DMS53 treated with DMSO at 0.1 percent for 48 hours (cell line): ENCODE measurements at regions not wholly inside any gene's neighbourhood (a gene's known extent, or its start where the extent isn't known, plus 50 kb on each side); places are given as distances from the start of the nearest gene placed in this dataset.

Experiments used
- DNase-seq: peaks from one replicate; lab custom pipeline; 2025; ENCODE audit not compliant: unreplicated experiment; lab: John Stamatoyannopoulos, UW

DNA sequence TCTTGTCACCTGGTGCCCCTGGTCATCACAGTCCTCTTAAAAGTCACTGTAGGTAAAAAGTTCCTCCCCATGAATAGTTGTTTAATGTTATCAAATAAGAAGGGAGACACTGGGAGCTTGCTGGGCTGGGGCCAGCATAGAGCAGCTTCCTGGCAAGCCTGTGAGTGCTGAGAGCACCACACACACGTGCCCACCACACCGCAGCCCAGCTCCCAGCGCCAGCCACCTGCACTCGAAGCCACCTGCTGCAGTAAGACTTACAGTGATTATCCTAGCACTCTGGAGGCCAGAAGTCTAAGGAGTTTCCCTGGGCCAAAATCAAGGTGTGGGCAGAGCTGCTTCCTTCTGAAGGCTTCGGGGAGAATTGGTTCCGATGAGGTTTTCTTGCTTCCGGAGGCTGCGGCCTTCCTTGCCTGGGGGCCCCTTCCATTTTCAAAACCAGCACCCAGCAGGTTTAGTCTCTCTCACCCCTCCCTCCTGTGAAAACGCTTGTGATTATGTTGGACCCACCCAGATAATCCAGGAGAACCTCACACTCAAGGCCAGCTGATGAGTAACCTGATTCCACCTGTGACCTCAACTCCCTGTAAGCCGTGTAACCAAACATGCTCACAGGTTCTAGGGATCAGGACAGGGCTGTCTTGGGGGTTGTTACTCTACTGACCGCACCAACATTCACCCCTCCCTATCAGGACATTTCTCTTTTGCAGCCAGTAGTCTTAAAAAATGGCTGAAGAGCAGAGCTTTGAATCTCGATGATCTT lies 687.2 kb downstream of the TBC1D22A start:
- DNase-seq = no peak

GRCh38 chr22:47448231-47449223 lies 686.1 kb downstream of the TBC1D22A start:
- no peak for DNase-seq

- no peak for DNase-seq
Observed at GRCh38 chr22:47446821-47447810, 684.7 kb downstream of the TBC1D22A start.

- no peak for DNase-seq
Observed at GRCh38 chr22:47446331-47446730, 683.9 kb downstream of the TBC1D22A start.

DNA sequence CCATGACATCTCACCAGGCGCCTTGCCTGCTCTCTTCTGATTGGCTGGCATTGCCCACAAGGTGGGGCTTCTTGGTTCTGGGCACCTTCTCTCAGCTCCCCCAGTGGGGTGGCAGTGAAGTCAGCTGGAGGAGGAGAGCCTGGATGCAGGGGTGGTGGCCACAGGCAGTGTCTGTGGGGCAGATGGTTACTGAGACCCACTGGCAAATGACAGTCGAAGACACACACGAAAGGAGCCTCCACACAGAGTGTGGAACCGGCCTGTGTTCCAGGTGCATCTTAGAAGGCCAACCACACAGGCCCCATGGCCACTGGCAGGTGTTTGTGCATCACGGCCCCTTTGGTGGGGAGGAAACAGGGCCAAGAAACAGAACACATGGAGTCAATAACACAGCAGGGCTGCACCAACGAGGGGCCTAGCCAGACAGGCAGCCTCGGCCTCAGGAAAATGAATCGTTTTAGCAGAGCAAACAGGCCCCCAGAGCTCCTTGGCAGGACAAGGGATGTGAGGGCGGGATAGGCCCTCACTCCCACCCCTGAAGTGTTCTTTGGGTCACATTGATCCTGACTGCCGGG lies 683.4 kb downstream of the TBC1D22A start:
- DNase-seq = no peak

GRCh38 chr22:47445212-47445611 lies 682.8 kb downstream of the TBC1D22A start:
- no peak for DNase-seq

DNA sequence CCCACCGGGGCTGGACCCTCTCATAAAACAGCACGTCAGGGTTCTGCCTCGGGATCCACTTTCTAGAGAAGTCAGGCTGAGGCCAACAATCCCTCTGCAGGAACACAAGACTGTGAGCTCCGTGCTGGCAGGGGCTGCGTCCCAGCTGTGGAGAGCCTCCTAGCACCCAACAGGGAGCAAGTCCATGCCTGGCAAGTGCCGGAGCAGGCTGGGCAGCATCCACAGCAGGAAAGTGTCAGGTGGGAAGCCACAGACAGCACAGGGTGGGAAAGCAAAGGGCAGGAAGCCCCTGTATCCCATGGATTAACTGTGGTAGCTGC lies 682.3 kb downstream of the TBC1D22A start:
- no peak for DNase-seq

DNA sequence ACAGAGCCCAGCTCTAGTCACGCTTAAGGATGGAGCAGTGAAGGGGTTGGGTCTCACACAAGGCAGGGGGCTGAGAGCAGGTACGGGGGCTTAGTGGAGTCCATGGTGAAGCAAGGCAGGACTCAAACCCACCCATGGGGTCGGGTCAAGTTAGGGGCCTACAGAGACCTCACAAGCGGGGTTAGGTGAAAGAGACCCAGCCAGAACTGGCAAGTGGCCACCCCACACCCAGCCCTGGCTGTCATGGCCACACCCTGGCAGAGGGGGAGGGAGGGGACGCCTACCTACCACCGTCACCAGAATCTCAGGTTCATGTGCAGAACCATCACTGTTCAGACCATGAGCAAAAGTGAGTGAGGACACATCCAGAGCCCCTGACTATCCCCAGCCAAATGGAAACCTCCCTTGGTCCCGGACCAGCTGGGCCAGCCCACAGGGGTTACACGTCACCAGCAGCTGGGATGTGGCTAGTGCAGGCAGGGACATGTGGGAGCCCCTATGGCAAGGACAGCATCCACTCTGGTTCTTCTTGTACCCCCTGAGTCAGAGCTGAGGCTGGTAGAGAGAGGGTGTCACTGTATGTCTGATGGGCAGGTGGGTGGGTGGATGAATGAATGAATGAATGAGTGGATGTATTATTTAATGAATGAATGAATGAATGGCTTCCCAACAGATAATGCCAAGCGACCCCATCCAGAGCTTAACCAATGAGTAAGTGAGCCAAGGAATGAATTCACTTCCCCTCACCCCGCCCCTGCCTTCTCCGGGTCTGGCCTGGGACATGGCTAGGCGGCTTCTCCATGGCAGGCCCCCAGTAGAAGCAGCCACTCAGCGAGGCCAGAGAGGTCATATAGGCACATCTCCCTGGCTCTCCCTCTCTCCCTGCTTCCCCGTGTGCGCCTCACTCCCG lies 681.6 kb downstream of the TBC1D22A start:
- no peak for DNase-seq

DNA sequence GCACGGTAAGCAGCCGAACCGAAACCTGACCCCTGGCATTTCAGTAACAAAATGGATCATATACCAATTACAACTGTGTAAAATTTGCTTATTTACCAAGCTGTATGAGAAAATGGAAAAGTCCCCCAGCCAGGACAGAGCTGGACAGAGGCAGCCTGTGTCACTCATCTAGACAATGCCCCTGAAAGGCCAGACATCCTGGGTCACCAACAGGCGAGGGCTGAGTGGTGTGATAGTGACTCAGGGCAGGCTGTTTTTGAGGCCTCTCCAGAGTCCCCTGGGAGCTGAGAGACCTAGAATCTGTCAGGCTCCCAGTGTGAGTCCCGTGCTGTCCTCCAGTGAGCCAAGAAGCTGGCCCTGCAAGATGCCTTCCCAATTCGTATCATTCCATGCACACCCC lies 680.4 kb downstream of the TBC1D22A start:
- no peak for DNase-seq

DNA sequence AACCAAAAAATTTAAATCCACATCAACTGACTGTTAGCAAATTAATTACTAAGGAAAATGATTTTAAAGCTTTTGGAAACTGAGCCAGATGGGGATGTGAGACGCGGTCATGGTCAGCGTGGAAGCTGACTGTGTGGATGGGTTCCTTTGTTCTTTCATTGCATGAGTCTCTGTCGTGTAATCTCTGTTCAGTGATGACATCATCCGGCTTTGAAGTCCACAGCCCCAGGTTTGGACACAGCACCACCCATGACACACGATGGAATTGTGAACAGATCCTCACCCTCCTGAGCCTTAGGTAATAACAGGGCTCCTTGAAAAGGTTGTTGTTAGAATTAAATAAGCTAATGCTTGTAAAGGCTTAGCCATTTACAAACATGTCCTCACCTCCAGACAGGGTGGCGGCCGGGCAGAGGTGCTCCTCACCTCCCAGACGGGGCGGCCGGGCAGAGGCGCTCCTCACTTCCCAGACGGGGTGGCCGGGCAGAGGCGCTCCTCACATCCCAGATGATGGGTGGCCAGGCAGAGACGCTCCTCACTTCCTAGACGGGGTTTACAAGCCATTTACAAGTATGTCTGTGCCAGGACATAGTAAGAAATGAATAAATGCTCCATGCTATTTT lies 677.3 kb downstream of the TBC1D22A start:
- DNase-seq = no peak

DNA sequence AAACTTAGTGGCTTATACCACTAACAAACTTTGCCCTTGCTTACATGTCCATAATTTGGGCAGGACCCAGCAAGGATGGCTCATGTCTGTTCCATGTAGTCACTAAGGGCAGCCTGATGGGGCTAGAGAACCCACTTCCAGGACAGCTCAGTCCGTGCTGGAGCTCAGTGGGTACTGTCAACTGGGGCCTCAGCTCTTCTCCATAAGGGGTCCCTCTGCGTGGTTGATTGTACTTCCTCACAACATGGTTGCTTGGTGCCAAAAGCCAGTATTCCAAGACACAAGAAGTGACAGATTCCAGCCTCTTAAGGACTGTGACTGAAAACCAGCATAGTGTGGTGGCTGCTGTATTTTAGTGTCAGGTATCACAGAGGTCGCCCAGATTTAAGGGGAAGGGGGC lies 675.2 kb downstream of the TBC1D22A start:
- DNase-seq = no peak

DNA sequence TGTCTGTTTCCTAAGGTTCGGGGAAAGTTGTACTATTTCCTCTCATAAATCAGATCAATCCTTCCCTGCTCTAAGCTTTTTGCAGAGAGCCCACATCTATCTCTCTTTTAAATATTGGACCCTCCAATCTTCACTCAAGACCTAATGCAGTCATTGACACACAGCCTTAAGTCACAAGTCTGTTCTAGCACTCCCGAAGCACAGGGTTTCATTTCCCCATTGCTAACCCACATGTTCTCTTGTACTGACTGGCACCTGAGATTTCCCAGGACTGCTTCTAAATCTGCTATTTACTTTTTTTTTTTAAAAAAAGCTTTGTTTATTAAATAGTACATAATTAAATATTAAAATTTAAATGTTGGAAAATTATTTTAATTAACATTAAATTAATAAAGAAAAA lies 674.7 kb downstream of the TBC1D22A start:
- DNase-seq = no peak

DNA sequence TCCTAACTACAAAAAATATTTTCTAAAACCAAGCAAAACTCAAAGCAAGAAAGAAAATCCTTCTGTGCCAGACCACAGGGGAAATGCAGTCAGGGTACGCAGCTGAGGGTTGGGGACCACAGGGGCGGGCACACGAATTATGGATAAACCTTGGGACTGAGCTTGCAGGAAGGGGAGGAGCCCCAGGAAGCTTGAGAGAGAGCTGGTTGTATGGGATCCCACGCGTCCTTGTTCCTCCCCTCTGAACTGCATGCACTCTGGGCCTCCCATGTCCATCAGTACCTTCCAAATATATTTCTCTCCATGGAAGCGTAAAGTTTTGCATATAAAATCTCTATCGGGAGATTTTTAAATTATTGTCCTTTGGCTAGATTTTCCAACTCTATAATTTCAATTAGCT lies 673.4 kb downstream of the TBC1D22A start:
- DNase-seq = no peak

DNA sequence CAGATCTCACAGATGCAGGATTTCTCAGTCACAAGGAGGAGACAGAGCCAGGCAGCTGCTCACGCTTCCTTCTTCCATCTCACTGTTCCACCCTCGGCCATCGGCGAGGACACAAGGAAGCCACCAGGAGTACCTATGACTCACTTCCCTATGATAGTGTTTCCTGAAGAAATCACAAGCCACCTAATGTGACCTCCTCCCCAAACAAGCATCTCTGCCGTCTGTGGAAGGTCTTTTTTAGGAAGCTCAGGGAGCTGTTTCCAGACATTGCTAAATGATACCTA lies 672.7 kb downstream of the TBC1D22A start:
- no peak for DNase-seq

- DNase-seq = no peak
Observed at GRCh38 chr22:47434336-47435203, 672.1 kb downstream of the TBC1D22A start.

DNA sequence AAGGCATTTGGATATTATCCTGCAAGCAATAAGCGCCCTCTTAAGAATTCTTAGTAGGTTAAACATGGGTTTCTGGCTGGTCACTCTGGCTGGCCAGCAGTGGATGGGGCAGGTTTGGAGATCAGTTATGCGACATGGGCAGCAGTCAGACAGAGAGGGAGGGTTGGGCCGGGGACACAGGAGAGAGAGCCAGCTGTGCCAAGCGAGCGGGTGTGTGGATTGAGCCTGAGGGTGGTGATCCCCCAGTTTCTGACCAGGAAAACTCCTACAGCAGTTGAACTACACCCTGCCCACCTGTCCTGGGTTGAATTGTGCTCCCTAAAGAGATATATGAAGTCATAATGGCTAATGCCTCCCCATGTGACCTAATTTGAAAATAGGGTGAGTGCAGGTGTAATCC lies 671.2 kb downstream of the TBC1D22A start:
- DNase-seq = no peak

DNA sequence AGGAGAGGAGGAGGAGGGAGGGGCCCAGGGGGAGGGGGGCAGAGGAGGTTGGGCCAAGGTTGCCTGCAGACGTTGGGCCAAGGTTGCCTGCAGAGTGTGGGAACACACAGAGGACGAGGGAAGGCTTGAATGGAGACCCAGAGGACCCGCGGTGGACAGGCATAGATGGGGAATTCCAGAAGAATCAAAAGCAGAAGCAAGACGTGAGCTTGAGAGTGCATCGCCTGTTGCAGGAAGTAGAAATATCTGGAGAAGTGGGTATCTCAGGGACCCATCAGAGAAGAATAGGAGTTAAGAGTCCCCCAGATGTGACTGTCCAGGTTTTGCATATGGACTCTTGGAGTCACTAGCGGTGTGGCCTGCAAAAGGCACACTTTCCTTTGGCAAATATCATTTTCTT lies 670.2 kb downstream of the TBC1D22A start:
- no peak for DNase-seq
